ENCODE measurements at regions not wholly inside any gene's neighbourhood (a gene's known extent, or its start where the extent isn't known, plus 50 kb on each side); places are given as distances from the start of the nearest gene placed in this dataset.
"Not testable (repeated sequence)": the region's sequence is repeated elsewhere in the genome, so short reads cannot be mapped to it uniquely, and the experiment has no call there.

DNA sequence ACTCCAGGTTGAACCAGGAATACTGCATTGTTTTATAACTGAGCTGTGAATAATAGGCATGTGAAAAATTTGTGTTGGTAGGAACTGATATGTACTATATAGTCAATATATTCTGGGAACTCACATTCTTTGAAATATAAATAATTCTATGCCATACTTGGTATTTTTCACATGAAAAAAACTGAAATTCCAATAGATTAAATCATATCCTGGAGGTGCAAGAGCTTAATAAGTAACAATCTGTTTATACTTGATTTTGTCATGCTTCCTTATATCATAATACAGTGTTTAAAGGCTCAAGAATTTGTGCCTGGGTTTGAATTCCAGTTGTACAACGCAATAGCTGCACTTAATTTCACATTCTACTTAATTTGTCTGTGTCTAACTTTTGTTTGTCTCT lies 387.0 kb downstream of the USP25 start:
- DNase-seq (ENCODE audit: low read depth), result no peak

DNA sequence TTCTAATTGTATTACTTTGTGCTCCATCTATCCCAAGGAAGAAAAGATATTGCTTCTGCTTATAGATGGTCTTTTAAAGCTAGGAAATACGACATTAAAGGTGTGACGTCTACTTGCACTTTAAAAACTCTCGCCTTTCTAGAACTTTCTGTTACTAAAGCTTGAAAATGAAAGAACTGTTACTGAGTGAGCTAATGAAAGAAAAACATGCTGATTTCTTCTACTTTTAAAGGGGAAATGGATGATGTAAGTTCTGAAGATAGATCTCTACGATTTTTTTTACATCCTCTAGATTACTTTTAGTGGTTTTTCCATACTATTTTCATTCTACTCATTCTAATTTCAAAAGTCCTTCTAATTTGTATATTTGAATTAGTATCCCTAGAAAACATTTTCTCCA lies 387.5 kb downstream of the USP25 start:
- no peak for DNase-seq (ENCODE audit: low read depth)

DNA sequence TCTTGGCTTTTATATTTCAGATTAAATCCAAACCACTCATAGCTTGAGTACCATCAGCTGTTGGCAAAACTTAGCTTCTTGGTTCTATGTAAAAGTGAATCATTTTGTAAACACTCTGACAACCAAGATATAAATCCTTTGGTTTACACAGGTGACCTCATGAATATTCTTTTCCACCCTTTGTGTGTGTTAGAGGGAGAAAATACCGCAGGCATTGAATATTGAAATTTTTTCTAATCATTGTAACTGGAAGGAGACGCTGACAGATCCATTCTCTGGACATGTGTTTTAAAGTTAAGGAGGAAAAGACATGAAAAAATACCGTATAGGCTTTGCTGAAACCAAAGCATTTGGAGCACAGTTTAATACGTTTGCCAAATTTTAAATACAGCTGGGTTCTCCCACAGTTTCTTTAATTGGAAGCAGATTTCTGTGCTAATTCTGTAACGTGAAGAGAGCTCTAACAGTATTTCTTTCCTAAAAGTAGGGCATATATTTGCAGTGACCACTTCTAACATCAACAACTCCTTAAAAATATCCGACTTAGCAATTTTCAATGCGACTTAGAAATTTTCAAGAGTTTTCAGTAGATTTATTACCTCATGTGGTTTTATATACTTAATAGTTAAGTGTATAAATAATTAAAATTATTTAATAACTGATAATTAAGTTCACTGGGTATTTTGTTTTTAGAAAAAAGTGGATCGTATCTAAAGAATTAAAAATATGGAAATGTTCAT lies 388.2 kb downstream of the USP25 start:
- no peak for DNase-seq (ENCODE audit: low read depth)

DNA sequence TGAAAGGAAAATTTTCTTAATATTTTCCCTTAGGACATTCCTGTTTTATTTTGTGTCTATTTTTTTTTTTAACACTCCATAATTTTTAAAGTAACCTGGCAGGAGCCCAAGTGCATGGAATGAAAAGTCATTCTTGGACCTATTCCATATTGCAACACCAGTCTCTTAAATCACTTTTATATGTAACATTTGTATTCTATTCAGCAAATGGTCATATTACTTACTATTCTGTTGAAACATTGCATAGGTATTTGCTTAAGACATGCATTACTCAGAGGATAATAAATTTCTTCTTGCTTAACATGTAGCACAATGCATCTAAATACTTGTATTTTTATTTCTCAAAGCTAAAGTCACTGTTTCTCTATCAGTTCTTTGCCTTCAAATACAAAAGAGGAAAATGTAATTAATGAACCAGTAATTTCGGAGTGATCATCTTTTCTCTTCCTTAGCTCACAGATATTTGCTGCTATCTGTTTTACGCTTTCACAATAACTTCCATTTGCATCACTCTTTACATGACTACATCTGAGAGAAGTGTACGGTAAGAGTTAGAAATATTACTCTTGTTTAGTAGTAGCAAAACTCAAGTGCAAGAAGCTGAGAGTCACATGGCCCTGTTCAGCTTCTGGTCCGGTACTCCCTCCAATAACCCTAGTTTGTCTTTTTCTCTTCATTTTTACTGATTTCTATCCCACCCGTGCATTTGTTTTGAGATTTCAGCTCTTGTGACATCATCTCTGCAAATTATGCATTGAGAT lies 394.8 kb downstream of the USP25 start:
- DNase-seq (ENCODE audit: low read depth), result no peak

DNA sequence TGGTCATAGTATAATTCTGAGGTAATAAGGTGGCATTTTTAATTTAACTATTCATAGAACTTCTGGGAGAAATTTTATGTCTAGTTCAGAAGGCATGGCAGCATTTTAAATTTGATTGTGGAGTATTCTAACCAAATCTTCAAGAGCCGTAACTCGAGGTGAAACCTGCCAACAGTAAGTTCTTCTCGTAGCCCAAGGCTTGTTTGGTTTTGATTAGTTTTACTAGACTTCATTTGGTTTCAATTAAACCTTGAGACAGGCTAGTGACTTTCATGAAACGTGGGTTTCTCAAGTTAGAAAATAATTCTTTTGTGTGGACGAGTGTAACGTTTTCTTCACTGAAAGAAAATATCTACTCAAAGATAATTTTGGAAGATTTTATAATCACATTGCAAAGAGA lies 395.5 kb downstream of the USP25 start:
- DNase-seq (ENCODE audit: low read depth), result no peak

DNA sequence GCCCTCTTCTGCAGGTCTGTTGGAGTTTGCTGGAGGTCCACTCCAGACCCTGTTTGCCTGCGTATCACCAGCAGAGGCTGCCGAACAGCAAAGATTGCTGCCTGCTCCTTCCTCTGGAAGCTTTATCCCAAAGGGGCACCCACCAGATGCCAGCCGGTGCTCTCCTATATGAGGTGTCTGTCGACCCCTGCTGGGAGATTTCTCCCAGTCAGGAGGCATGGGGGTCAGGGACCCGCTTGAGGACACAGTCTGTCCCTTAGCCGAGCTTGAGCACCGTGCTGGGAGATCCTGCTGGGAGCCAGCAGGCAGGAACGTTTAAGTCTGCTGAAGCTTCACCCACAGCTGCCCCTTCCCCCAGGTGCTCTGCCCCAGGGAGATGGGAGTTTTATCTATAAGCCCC lies 402.7 kb downstream of the USP25 start:
- not testable (repeated sequence) for DNase-seq (ENCODE audit: low read depth)

DNA sequence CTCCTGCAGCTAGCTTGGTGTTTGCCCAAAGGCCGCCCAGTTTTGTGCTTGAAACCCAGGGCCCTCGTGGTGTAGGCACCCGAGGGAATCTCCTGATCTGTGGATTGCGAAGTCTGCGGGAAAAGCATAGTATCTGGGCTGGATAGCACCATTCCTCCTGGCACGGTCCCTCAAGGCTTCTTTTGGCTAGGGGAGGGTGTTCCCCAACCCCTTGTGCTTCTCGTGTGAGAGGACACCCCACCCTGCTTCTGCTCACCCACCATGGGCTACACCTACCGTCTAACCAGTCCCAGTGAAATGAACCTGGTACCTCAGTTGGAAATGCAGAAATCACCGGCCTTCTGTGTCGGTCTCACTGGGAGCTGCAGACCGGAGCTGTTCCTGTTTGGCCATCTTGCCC lies 403.5 kb downstream of the USP25 start:
- no peak for DNase-seq (ENCODE audit: low read depth)

DNA sequence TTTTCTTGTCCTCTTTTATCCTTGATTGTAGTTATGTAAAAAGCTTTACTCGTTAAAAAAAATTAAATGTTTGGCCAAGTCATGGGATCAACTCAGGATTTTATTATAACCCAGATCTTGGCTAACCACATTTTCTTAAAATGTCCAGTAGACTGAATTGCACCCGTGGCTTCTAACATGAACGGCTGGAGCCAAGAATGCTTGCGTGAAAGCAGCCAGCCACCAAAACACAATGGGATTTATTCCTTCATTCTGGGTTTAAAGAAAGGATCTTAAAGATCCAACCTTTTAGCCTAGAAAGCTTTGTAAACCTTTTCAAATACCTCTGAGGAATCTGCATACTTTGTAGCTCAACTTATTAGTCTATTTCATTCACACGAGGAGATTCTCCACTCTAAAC lies 404.4 kb downstream of the USP25 start:
- no peak for DNase-seq (ENCODE audit: low read depth)

DNA sequence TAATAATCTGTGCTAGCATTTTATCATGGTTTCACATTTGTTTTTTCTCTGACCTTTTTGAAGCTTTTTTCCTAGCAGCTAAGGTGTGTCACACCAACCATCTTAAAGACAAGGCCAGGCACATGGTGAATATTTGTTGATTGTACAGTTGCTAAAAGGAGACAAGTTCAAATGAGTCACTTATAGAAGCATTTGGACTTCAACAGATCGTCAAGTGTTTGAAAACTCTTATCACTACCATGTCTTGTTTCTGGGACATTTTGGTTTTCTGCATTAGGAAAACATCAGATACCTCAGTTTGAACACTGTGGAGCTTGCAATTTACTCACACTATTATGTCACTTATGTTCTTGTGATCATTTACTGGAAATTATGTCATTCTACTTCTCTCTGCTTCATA lies 407.3 kb downstream of the USP25 start:
- no peak for DNase-seq (ENCODE audit: low read depth)

DNA sequence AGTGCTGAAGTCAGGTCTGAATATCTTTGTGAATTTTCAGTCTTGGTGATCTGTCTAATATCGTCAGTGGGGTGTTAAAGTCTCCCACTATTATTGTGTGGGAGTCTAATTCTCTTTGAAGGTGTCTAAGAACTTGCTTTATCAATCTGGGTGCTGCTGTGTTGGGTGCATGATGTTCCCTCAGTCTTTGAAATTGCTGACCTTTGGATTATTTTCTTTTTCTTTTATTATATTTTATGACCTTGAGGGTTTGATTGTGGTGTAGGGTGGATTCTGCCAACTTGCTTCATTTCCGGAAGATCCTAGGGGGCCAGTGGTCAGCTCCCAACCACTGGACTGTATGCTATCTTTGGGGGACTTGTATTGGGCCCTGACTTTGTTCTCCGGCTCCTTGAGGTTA lies 415.3 kb downstream of the USP25 start:
- no peak for DNase-seq (ENCODE audit: low read depth)

DNA sequence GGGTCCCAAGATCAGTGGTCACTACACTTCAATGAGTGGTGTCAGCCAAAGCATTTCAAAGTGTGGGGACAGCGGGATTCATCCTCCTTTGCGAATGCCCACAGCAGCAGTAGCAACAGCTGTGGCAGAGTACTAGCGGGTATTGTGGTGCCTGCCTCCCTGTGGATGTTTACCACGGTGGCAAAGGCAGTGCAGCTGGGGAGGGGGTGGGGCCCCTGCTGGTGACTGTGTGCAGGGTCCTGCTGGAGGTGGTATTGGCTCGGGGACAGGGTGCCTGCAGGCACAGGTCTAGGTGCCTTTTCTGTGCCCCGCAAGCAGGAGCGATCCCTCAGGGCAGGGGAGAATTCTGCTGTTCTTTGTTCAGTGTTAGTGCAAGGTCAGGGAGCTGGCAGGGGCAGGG lies 415.7 kb downstream of the USP25 start:
- no peak for DNase-seq (ENCODE audit: low read depth)

DNA sequence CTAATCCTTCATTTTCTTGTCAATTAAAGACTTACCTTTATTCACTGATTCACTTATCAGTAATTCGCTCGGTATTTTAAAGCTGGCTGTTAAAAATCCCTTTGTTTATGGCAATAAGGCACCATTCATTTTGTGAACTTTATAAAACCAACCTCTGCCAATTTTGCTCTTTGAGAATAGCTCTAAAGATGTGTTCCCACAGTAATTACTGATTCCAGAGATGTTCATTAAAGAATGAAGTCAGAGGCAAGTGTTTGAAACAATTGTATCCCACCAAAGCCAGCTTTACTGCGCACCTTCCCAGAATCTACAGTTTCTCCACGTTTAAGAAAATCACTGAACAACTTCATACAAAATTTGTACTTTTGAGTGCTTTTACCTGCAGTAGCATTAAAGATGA lies 424.5 kb downstream of the USP25 start:
- no peak for DNase-seq (ENCODE audit: low read depth)

DNA sequence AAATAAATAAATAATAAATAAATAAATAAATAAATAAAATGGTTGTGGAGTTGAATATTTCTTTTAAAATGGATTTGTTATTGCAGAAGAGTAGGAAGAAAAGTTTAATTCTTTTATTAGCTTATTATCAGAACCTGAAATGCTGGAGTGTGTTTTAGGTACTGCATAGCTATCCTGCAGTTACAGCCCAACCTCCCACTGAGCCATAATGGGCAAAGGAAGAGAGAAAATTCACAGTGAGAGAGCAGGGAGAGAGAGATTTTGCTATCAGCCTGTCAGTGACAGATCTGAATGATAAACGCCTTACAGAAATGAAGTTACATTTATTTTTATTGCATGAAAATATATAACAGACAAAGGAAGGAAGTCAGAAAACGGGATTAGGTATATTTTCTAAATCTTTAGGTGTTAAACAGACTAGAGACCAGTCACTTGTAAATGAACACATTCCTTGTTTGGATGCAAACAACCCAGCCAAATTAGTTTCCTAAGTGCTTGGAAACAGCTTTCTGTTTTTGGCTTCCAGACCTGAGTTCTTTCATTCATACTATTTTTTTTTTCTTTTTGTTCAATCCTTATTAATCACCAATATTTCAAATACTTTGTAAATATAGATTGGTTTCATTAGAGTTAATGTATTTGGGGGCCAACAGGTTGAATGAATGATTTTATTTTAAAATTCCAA lies 425.3 kb downstream of the USP25 start:
- DNase-seq (ENCODE audit: low read depth), result no peak

DNA sequence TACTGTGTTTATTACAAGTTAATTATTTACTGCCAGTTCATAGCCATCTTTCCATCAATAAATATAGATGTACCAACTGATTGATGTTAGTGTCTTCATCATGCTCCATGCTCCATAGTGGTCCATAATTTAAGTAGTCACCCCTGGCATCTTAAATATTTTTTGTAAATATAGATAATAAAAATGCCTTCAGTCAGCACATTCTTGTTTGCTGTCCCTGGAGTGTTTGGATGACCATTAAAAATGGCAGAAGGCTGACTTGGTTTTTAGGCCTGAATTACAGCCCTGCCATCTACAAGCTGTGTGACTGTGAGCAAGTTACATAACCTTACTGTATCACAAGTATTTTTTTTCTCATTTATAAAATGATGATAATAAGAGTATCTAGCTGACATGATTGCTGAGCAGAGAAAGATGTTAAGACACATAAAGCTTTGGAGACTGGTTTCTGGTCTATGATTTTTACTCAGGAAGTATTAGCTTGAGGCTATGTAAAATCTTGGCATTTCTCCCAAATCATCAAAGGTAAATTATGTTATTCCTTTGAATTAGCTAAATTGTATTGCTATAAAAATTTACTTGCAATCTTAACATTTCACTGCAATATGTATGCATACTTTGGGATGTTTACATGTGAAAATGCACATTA lies 427.2 kb downstream of the USP25 start:
- no peak for DNase-seq (ENCODE audit: low read depth)

DNA sequence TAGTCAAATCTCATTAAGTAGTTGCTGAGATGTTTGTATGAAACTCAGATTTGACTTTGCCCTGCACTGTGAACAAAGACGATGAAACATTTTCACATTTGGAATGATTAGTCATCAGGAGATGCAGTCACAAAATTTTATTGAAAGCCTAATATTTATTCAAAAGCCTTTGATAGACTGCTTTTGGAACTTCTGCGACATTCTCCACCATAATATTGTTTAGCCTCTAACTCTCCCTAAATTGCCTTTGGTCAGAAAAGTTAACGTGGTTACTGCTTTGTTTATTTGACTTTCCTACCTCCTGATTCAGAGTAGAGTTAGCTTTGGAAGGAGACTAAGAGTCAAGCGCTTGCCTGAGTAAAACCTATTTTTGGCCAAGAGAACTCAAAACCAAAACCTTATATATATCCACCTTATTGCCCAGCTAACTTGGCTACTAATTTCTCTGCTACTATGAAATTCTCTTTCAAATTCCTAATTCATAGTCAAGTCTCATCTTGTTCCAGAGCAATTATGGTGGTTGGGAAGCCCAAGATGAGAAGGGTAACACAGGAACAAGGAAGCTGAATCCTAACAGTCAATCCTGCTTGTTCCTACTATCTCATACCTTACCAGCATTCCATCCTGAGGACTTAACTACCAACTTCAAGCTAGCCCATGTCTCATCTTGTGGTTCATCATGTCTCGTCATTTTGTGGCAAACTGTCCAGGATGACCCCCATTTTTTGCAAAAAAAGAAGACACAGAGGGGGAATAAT lies 429.6 kb downstream of the USP25 start:
- DNase-seq (ENCODE audit: low read depth), result no peak

DNA sequence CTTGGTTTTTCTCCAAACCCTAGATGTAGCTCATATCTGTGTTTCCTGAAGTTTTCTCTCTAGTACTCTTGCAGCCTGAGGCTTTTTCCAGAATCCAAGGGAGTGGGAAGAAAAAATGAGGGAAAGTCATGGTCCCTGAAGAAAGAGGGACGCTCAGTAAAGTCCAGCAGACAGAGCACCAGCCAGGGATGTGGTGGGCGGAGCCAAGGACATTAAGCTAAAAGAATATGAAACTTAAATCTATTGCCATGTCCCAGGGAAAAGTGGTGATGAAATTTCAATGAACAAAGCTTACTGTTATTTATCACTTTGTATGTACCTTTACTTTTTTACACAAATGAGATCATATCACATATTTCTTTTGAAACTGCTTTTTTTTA lies 430.2 kb downstream of the USP25 start:
- no peak for DNase-seq (ENCODE audit: low read depth)

DNA sequence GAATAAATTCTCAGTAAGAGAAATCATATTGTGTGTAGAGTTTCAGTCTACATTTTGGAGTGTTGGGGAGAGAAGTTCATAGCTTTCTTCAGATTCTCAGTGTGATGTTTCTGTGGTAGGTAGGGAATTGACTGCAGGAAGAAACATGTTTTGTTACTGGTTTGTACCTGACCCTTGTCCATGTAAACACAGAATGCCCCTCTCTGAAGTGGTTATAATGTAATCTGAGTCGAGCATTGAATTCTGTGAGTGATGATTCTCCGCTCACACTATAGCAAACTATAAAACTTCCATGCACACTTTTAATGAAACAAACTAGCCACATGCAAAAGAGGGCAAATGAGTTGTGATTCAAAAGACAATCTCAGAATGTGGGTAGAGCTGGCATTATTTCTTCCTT lies 433.2 kb downstream of the USP25 start:
- no peak for DNase-seq (ENCODE audit: low read depth)

DNA sequence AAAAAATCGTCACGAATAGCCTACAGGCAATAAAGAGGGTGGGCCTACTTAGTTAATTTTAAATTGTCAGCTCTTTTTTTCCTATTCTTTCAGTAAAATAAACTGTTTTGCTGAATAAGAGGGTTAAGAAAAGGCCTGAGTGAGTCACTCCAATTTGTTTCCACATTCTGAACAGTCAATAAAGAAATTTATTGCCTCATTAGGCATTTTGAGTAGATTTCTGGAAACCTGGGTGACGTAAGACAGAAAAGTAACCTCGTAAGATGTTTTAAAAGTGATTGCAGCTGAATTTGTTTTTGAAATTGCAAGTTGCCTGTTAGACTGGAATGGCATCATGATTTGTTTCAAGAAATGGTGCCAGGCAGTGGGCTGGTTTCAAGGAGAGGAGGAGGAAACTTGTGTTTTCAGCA lies 439.3 kb downstream of the USP25 start:
- DNase-seq (ENCODE audit: low read depth), result no peak

DNA sequence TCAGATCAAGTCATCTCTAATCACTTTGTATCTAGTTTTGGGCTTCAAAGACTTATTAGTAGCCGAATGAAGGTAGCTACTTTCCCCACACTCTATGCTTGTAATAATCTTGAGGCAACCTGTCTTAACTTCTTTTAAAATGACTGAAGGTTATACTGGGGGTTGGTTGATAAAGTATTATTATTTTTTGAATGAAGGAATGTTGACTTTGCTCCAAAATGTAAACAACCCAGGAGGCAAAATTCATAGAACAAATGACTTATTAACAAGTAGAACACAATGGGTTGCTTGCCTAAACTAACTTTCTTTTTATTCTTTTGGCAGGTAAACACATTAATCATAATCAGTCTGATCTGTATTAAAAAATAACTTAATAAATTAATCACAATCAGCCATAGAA lies 440.0 kb downstream of the USP25 start:
- DNase-seq (ENCODE audit: low read depth), result no peak

DNA sequence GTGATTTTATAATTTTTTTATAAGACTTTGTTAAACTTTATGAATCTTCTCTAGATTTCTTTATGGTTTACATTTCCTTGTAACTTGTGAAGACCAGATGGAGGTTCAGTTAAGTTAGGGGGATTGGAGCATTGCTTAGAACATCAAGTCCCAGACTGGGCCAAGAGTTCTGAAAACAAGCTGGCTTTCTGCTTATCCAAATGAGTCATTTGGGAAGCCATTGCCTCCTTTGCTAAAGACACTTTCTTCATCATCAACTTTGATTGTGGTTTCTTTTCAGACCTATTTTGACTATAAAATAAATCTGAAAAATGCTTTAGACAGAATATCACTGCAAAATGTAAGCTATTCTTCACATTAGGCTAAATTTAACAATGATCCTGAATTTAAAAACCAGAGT lies 446.8 kb downstream of the USP25 start:
- no peak for DNase-seq (ENCODE audit: low read depth)

DNA sequence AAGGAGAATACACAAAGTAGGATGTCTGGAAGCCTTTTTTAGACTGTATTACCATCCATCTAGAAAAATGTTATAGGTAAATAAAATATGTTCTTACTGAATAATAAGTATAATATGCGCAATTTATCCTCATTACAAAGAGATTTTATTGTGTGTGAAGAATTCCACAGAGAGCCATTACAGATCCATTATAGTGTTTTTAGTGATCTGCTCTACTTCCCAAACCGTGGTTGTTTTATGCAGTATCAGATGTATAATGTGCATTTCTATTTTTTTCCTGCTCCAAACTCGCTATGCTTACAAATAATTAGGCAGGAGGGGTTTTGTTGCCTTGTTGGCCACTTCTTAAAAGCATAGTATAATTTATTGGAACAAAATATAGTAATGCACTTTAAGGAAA lies 447.8 kb downstream of the USP25 start:
- DNase-seq (ENCODE audit: low read depth), result no peak

DNA sequence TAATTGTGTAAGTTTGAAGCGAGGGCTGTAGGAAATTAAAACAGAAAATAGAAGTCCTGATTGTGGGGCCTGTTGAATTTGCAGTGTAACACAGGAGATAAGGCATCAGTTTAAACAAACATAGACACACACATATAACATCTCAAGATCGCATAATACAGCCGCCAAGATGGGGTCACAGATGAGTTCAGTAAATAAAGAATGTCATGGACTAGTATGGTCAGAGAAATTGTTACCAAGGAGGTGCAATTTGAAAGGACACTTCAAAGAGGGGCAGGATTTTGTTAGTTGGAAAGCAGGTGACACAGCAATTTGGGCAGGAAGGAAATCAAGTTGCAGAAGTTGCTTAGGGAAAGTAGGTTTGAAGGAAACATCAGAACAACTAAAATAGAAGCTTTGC lies 450.0 kb downstream of the USP25 start:
- no peak for DNase-seq (ENCODE audit: low read depth)

Data from activated T-cell treated with anti-CD3 and anti-CD28 coated beads for 24 hours (primary cell).